IMR-90 (cell line): ENCODE measurements at regions not wholly inside any gene's neighbourhood (a gene's known extent, or its start where the extent isn't known, plus 50 kb on each side); places are given as distances from the start of the nearest gene placed in this dataset.

Experiments
- ATAC-seq: fragments of 200-7000 bp; cut with Tn5 transposase; 2 replicates; pipeline ENCODE4 v1.9.1; 2020; ENCODE audit warnings: low read depth, mild to moderate bottlenecking, moderate library complexity
- BruUV-seq: library from RNA; stranded (reverse); fragments of 400-500 nt; replicated peaks from 2 replicates; lab custom pipeline; 2021; lab: Mats Ljungman, UMichigan
- CTCF ChIA-PET: fragments of 300-600 bp; formaldehyde crosslinking; extraction: SDS; loops from one replicate; lab custom pipeline; 2021; ENCODE audit warnings: antibody characterized with exemption; lab: Yijun Ruan, JAX
- POLR2A ChIA-PET: fragments of 300-600 bp; sonication (Branson Sonifier 250); formaldehyde crosslinking; loops from one replicate; lab custom pipeline; 2022; ENCODE audit warnings: antibody characterized with exemption; ENCODE audit not compliant: unreplicated experiment; lab: Charles Lee
- DNase-seq: peaks from one replicate; pipeline ENCODE4 v3.0.0; 2013
- H2AFZ ChIP-seq: replicated peaks from 2 replicates; pipeline ENCODE3; 2013; ENCODE audit warnings: low read length, mild to moderate bottlenecking; ENCODE audit not compliant: poor library complexity
- H2AK5ac ChIP-seq: 2 replicates; pipeline ENCODE4 v1.6.1; 2013; ENCODE audit warnings: low read depth, low read length, inconsistent platforms
- H2AK9ac ChIP-seq: replicated peaks from 2 replicates; pipeline ENCODE3; 2013; ENCODE audit warnings: mild to moderate bottlenecking, low read depth, low read length, moderate library complexity; ENCODE audit not compliant: poor library complexity
- H2BK120ac ChIP-seq: 2 replicates; pipeline ENCODE4 v1.6.1; 2013; ENCODE audit warnings: low read depth, low read length, inconsistent platforms
- H2BK15ac ChIP-seq: 3 replicates; pipeline ENCODE4 v1.6.1; 2013; ENCODE audit warnings: low read depth, low read length, inconsistent platforms
- H2BK20ac ChIP-seq: 2 replicates; pipeline ENCODE4 v1.6.1; 2013; ENCODE audit warnings: low read depth, mild to moderate bottlenecking, inconsistent platforms, low read length, moderate library complexity
- H2BK5ac ChIP-seq: 2 replicates; pipeline ENCODE4 v1.6.1; 2013; ENCODE audit warnings: mild to moderate bottlenecking, low read depth, low read length, inconsistent platforms; ENCODE audit not compliant: poor library complexity, severe bottlenecking
- H3K14ac ChIP-seq: replicated peaks from 2 replicates; pipeline ENCODE4 v1.6.1; 2013; ENCODE audit warnings: low read depth, low read length, inconsistent platforms
- H3K18ac ChIP-seq: 2 replicates; pipeline ENCODE4 v1.6.1; 2013; ENCODE audit warnings: low read depth, low read length, control low read depth
- H3K23ac ChIP-seq: 2 replicates; pipeline ENCODE4 v1.6.1; 2013; ENCODE audit warnings: low read depth, low read length, inconsistent platforms
- H3K27ac ChIP-seq: 2 replicates; pipeline ENCODE4 v1.5.1; 2013; ENCODE audit warnings: mild to moderate bottlenecking, control low read depth, low read length; ENCODE audit not compliant: insufficient read depth
- H3K27me3 ChIP-seq: 2 replicates; pipeline ENCODE4 v1.6.1; 2013; ENCODE audit warnings: low read length; ENCODE audit not compliant: control insufficient read depth, insufficient read depth
- H3K36me3 ChIP-seq: 2 replicates; pipeline ENCODE4 v1.6.1; 2013; ENCODE audit warnings: low read length, mixed read lengths; ENCODE audit not compliant: control insufficient read depth, insufficient read depth
- H3K4ac ChIP-seq: 2 replicates; pipeline ENCODE4 v1.6.1; 2013; ENCODE audit warnings: low read depth, low read length, inconsistent platforms
- H3K4me1 ChIP-seq: 2 replicates; pipeline ENCODE4 v1.6.1; 2013; ENCODE audit warnings: low read length, mixed read lengths; ENCODE audit not compliant: control insufficient read depth, insufficient read depth
- H3K4me2 ChIP-seq: 2 replicates; pipeline ENCODE4 v1.6.1; 2013; ENCODE audit warnings: low read depth, mild to moderate bottlenecking, control low read depth, low read length, moderate library complexity
- H3K4me3 ChIP-seq: 2 replicates; pipeline ENCODE4 v1.5.1; 2013; ENCODE audit warnings: low read depth, mild to moderate bottlenecking, control low read depth, low read length, moderate library complexity; ENCODE audit not compliant: insufficient read depth
- H3K56ac ChIP-seq: 2 replicates; pipeline ENCODE4 v1.6.1; 2013; ENCODE audit warnings: low read length, inconsistent platforms; ENCODE audit not compliant: insufficient read depth; ENCODE audit errors: extremely low read depth
- H3K79me1 ChIP-seq, 2 experiments: 2 replicates each; pipeline ENCODE4 v1.6.1; 2013; ENCODE audit warnings: low read length in 2 of 2, inconsistent platforms in 1 of 2, low read depth in 1 of 2
- H3K9ac ChIP-seq: 2 replicates; pipeline ENCODE4 v1.6.1; 2013; ENCODE audit warnings: low read depth, low read length, control low read depth
- H3K9me1 ChIP-seq: 2 replicates; pipeline ENCODE4 v1.6.1; 2013; ENCODE audit warnings: low read length, inconsistent platforms; ENCODE audit not compliant: insufficient read depth
- H3K9me3 ChIP-seq: 2 replicates; pipeline ENCODE4 v1.6.1; 2013; ENCODE audit warnings: low read length; ENCODE audit not compliant: control insufficient read depth, insufficient read depth
- H4K20me1 ChIP-seq: 2 replicates; pipeline ENCODE4 v1.6.1; 2013; ENCODE audit warnings: low read length, inconsistent platforms; ENCODE audit not compliant: insufficient read depth
- H4K5ac ChIP-seq: 2 replicates; pipeline ENCODE4 v1.6.1; 2013; ENCODE audit warnings: mild to moderate bottlenecking, low read depth, low read length, control low read depth
- H4K8ac ChIP-seq, 2 experiments: 2 replicates each; pipeline ENCODE4 v1.6.1; 2013; ENCODE audit warnings: low read depth in 2 of 2, low read length in 2 of 2, control low read depth in 1 of 2, inconsistent platforms in 1 of 2
- H4K91ac ChIP-seq: 2 replicates; pipeline ENCODE4 v1.6.1; 2013; ENCODE audit warnings: low read depth, low read length, inconsistent platforms; ENCODE audit not compliant: insufficient read depth
- BHLHE40 ChIP-seq: fragments of 150-350 bp; IDR thresholded peaks from 2 replicates; pipeline ENCODE4 v1.6.1; 2016; ENCODE audit warnings: mild to moderate bottlenecking, low read depth, low read length
- CEBPB ChIP-seq: IDR thresholded peaks from 2 replicates; pipeline ENCODE4 v1.6.1; 2012; ENCODE audit warnings: low read depth, low read length, improper control_type of control experiment
- CHD1 ChIP-seq: IDR thresholded peaks from 2 replicates; pipeline ENCODE4 v1.6.1; 2012; ENCODE audit warnings: low read depth, low read length, improper control_type of control experiment
- CTCF ChIP-seq: conservative IDR thresholded peaks from 2 replicates; pipeline ENCODE4 v1.5.1; 2012; ENCODE audit warnings: mild to moderate bottlenecking, low read depth, low read length, improper control_type of control experiment
- ELK1 ChIP-seq: fragments of 150-350 bp; IDR thresholded peaks from 2 replicates; pipeline ENCODE4 v1.6.1; 2016; ENCODE audit warnings: low read depth, mild to moderate bottlenecking, low read length, moderate library complexity, borderline replicate concordance
- FOS ChIP-seq: fragments of 150-350 bp; IDR thresholded peaks from 2 replicates; pipeline ENCODE4 v1.6.1; 2016; ENCODE audit warnings: low read depth, low read length
- MAFK ChIP-seq: IDR thresholded peaks from 2 replicates; pipeline ENCODE4 v1.6.1; 2012; ENCODE audit warnings: low read depth, low read length, improper control_type of control experiment
- MAZ ChIP-seq: IDR thresholded peaks from 2 replicates; pipeline ENCODE4 v1.6.1; 2012; ENCODE audit warnings: low read depth, mild to moderate bottlenecking, low read length, improper control_type of control experiment, moderate library complexity, borderline replicate concordance
- MXI1 ChIP-seq: IDR thresholded peaks from 2 replicates; pipeline ENCODE4 v1.6.1; 2012; ENCODE audit warnings: low read depth, mild to moderate bottlenecking, low read length, moderate library complexity, borderline replicate concordance
- NFE2L2 ChIP-seq: fragments of 150-350 bp; IDR thresholded peaks from 2 replicates; pipeline ENCODE4 v1.6.1; 2016; ENCODE audit warnings: low read depth, mild to moderate bottlenecking, low read length
- POLR2A ChIP-seq: IDR thresholded peaks from 2 replicates; pipeline ENCODE4 v1.6.1; 2012; ENCODE audit warnings: mild to moderate bottlenecking, low read depth, low read length
- RAD21 ChIP-seq: IDR thresholded peaks from 2 replicates; pipeline ENCODE4 v1.6.1; 2012; ENCODE audit warnings: low read length, improper control_type of control experiment
- RFX5 ChIP-seq: IDR thresholded peaks from 2 replicates; pipeline ENCODE4 v1.8.0; 2012; ENCODE audit warnings: low read depth, mild to moderate bottlenecking, low read length, moderate library complexity
- SMC3 ChIP-seq: fragments of 150-350 bp; IDR thresholded peaks from 2 replicates; pipeline ENCODE4 v1.6.1; 2016; ENCODE audit warnings: low read depth, mild to moderate bottlenecking, antibody characterized with exemption, low read length, moderate library complexity
- USF2 ChIP-seq: fragments of 150-350 bp; IDR thresholded peaks from 2 replicates; pipeline ENCODE4 v1.6.1; 2017; ENCODE audit warnings: mild to moderate bottlenecking, antibody characterized with exemption, low read length, low read depth
- WGBS, 2 experiments: methylation state at CpG; one replicate each; pipeline versions ENCODE4 v1.1.5 to v1.1.7; 2013; ENCODE audit warnings: missing lambda C conversion rate in 2 of 2; ENCODE audit not compliant: insufficient read length in 1 of 2; ENCODE audit errors: extremely low coverage in 2 of 2; 5-methylcytosine and 5-hydroxymethylcytosine counted together
- dilution Hi-C: fragments of 300-500 bp; cut with HindIII; formaldehyde crosslinking; loops from one replicate; pipeline ENCODE4 v1.14.3; 2018; ENCODE audit warnings: low sequenced_read_pairs; ENCODE audit not compliant: unreplicated experiment
- in situ Hi-C: fragments of 300-500 bp; cut with MboI; formaldehyde crosslinking; loops from 3 replicates; pipeline ENCODE4 v1.14.3; 2019; ENCODE audit warnings: low sequenced_read_pairs, inconsistent platforms, mixed read lengths
- intact Hi-C: fragments of 100-400 bp; cut with micrococcal nuclease; formaldehyde crosslinking; loops from 2 replicates; pipeline ENCODE4 v1.10.0; 2022

- Histone ChIP-seq H2BK20ac (peak overlapping the region; percentile 94), H3K14ac (peak overlapping the region; percentile 91), H4K8ac (peak overlapping the region; percentile 87 to 94), H3K9me3 (no peaks in the 10 kb centered on the region), H3K4me1 (peaks cover 30% of the 10 kb centered on the region), H3K56ac (peak overlapping the region; percentile 7; the same call in 1 of the 2 replicates), H3K9ac (no peak overlapping the region), H3K9me1 (peaks cover 17% of the 10 kb centered on the region), H4K5ac (peak overlapping the region; percentile 99), H2AK9ac (peak overlapping the region; percentile 68), H3K79me1 (peaks cover 0 to 7% of the 10 kb centered on the region in 2 experiments; a peak in 1 of 4 replicates), H2AK5ac (peak overlapping the region; percentile 88), H4K91ac (peak overlapping the region; percentile 95), H2BK5ac (peak overlapping the region; percentile 97), H3K4me2 (no peak overlapping the region), H3K4me3 (no peak overlapping the region), H2AFZ (peak overlapping the region; percentile 53), H4K20me1 (no peaks in the 10 kb centered on the region), H2BK120ac (peak overlapping the region; percentile 97), H3K36me3 (no peaks in the 10 kb centered on the region), H3K23ac (peak overlapping the region; percentile 85; the same call in 1 of the 2 replicates), H2BK15ac (peak overlapping the region; percentile 97; the same call in 2 of the 3 replicates), H3K27ac (peak overlapping the region; percentile 33), H3K4ac (peak overlapping the region; percentile 92), H3K27me3 (no peaks in the 10 kb centered on the region), H3K18ac (peak overlapping the region; percentile 99)
- DNase-seq (no peak), ATAC-seq (no peak)
- WGBS, 2 experiments, result no CpG with 5 or more reads among the region's 7 CpGs
- intact Hi-C loops, result no loop called here
- dilution Hi-C loops, result no loop called here
- ChIA-PET POLR2A (no interaction called here), CTCF (no interaction called here)
- in situ Hi-C loops, result no loop called here
- no TSS peak for BruUV-seq
- TF ChIP-seq CTCF (no peak), BHLHE40 (no peak), MAZ (no peak), USF2 (no peak), CEBPB (no peak), FOS (no peak), MXI1 (no peak), CHD1 (no peak), MAFK (no peak), RFX5 (no peak), NFE2L2 (no peak), RAD21 (no peak), ELK1 (no peak), POLR2A (no peak), SMC3 (no peak)
These were observed 86.2 kb upstream of the ARHGAP29 start for GRCh38 chr1:94323311-94324177.
